Fibroblast of pulmonary artery (primary cell): ENCODE measurements at regions not wholly inside any gene's neighbourhood (a gene's known extent, or its start where the extent isn't known, plus 50 kb on each side); places are given as distances from the start of the nearest gene placed in this dataset.

Source experiments
- DNase-seq: peaks from one replicate; pipeline ENCODE4 v3.0.0-alpha.2; 2010; ENCODE audit warnings: low read depth
- H3K4me3 ChIP-seq: replicated peaks from 2 replicates; pipeline ENCODE4 v1.5.1; 2011; ENCODE audit warnings: low read depth, mild to moderate bottlenecking, control low read depth, low read length, moderate library complexity
- CTCF ChIP-seq: IDR thresholded peaks from 2 replicates; pipeline ENCODE4 v1.5.1; 2011; ENCODE audit warnings: mild to moderate bottlenecking, control low read depth, low read length, inconsistent platforms; ENCODE audit errors: missing control alignments

- no peak for DNase-seq
- H3K4me3 ChIP-seq: no peak overlapping the region
- no peak for TF ChIP-seq CTCF
Observed at GRCh38 chr3:99506-99905, 97.1 kb upstream of the CHL1 start.

- DNase-seq: no peak
- H3K4me3 ChIP-seq: no peak overlapping the region
- TF ChIP-seq CTCF: no peak
Observed at GRCh38 chr3:102484-102883, 94.1 kb upstream of the CHL1 start.

- no peak overlapping the region for H3K4me3 ChIP-seq
- DNase-seq: no peak
- no peak for TF ChIP-seq CTCF
Observed at GRCh38 chr3:103991-104390, 92.6 kb upstream of the CHL1 start.

GRCh38 chr3:105585-105984 is 91.0 kb upstream of the CHL1 start:
- no peak for DNase-seq
- TF ChIP-seq CTCF: no peak
- H3K4me3 ChIP-seq: no peak overlapping the region

- no peak overlapping the region for H3K4me3 ChIP-seq
- TF ChIP-seq CTCF: no peak
- DNase-seq: no peak
Observed at GRCh38 chr3:106619-107018, 89.9 kb upstream of the CHL1 start.

GRCh38 chr3:111143-112069 is 85.2 kb upstream of the CHL1 start:
- no peak overlapping the region for H3K4me3 ChIP-seq
- DNase-seq: no peak
- no peak for TF ChIP-seq CTCF

GRCh38 chr3:112773-113172 is 83.8 kb upstream of the CHL1 start:
- no peak for TF ChIP-seq CTCF
- no peak for DNase-seq
- no peak overlapping the region for H3K4me3 ChIP-seq
